ENCODE measurements at regions not wholly inside any gene's neighbourhood (a gene's known extent, or its start where the extent isn't known, plus 50 kb on each side); places are given as distances from the start of the nearest gene placed in this dataset.
"Not testable (repeated sequence)": the region's sequence is repeated elsewhere in the genome, so short reads cannot be mapped to it uniquely, and the experiment has no call there.

- no peak for DNase-seq
Observed at GRCh38 chr3:18593231-18593630, 168.1 kb upstream of the SATB1 start.

GRCh38 chr3:18591120-18591519, 166.0 kb upstream of the SATB1 start:
- no peak for DNase-seq

GRCh38 chr3:18586076-18586475, 160.9 kb upstream of the SATB1 start:
- no peak for DNase-seq

- no peak for DNase-seq
Observed at GRCh38 chr3:18585004-18585968, 160.1 kb upstream of the SATB1 start.

- no peak for DNase-seq
Observed at GRCh38 chr3:18580268-18580667, 155.1 kb upstream of the SATB1 start.

GRCh38 chr3:18579661-18580060, 154.5 kb upstream of the SATB1 start:
- DNase-seq, result no peak

GRCh38 chr3:18575573-18575972, 150.4 kb upstream of the SATB1 start:
- no peak for DNase-seq

- DNase-seq, result no peak
Observed at GRCh38 chr3:18572809-18573208, 147.7 kb upstream of the SATB1 start.

GRCh38 chr3:18567293-18567692, 142.2 kb upstream of the SATB1 start:
- no peak for DNase-seq

GRCh38 chr3:18562364-18563154, 137.4 kb upstream of the SATB1 start:
- no peak for DNase-seq

- DNase-seq, result no peak
Observed at GRCh38 chr3:18559331-18559842, 134.2 kb upstream of the SATB1 start.

- DNase-seq, result no peak
Observed at GRCh38 chr3:18558507-18558906, 133.4 kb upstream of the SATB1 start.

- no peak for DNase-seq
Observed at GRCh38 chr3:18557216-18557615, 132.1 kb upstream of the SATB1 start.

GRCh38 chr3:18556503-18557135, 131.5 kb upstream of the SATB1 start:
- no peak for DNase-seq

- no peak for DNase-seq
Observed at GRCh38 chr3:18556001-18556408, 130.9 kb upstream of the SATB1 start.

- not testable (repeated sequence) for DNase-seq
Observed at GRCh38 chr3:18552579-18553105, 127.5 kb upstream of the SATB1 start.

GRCh38 chr3:18546632-18547031, 121.5 kb upstream of the SATB1 start:
- no peak for DNase-seq

GRCh38 chr3:18544146-18544545, 119.0 kb upstream of the SATB1 start:
- no peak for DNase-seq

- DNase-seq, result no peak
Observed at GRCh38 chr3:18538463-18539230, 113.5 kb upstream of the SATB1 start.

- DNase-seq, result no peak
Observed at GRCh38 chr3:18533039-18533438, 107.9 kb upstream of the SATB1 start.

- DNase-seq, result no peak
Observed at GRCh38 chr3:18531662-18532061, 106.5 kb upstream of the SATB1 start.

- no peak for DNase-seq
Observed at GRCh38 chr3:18529631-18530030, 104.5 kb upstream of the SATB1 start.

Measured in activated CD4-positive, alpha-beta T cell treated with anti-CD3 and anti-CD28 coated beads for 1 hour (primary cell).